Neuronal stem cell (in vitro differentiated cells): ENCODE measurements at regions not wholly inside any gene's neighbourhood (a gene's known extent, or its start where the extent isn't known, plus 50 kb on each side); places are given as distances from the start of the nearest gene placed in this dataset. TPM values are rescaled to one million over a fixed set of nuclear protein-coding genes. Genes with fewer than 3 reads are reported as not detected.

Experiments
- DNase-seq: peaks from one replicate; pipeline ENCODE4 v3.0.0-alpha.2; 2013; ENCODE audit warnings: low spot score
- H2AFZ ChIP-seq: one replicate; pipeline ENCODE4 v1.6.1; 2013; ENCODE audit warnings: mild to moderate bottlenecking, low read length, inconsistent platforms
- H2AK5ac ChIP-seq: 2 replicates; pipeline ENCODE4 v1.6.1; 2013; ENCODE audit warnings: low read depth, mild to moderate bottlenecking, inconsistent platforms, low read length, moderate library complexity, mixed read lengths
- H2BK120ac ChIP-seq: 2 replicates; pipeline ENCODE4 v1.6.1; 2013; ENCODE audit warnings: low read depth, mild to moderate bottlenecking, inconsistent platforms, low read length, moderate library complexity, mixed read lengths
- H2BK12ac ChIP-seq: one replicate; pipeline ENCODE4 v1.6.1; 2013; ENCODE audit warnings: low read length, inconsistent platforms
- H2BK15ac ChIP-seq: 2 replicates; pipeline ENCODE4 v1.6.1; 2013; ENCODE audit warnings: mild to moderate bottlenecking, low read length, inconsistent platforms, mixed read lengths
- H2BK5ac ChIP-seq: one replicate; pipeline ENCODE4 v1.6.1; 2013; ENCODE audit warnings: inconsistent platforms, mild to moderate bottlenecking, low read length, moderate library complexity
- H3K14ac ChIP-seq: one replicate; pipeline ENCODE4 v1.6.1; 2013; ENCODE audit warnings: low read length, inconsistent platforms
- H3K18ac ChIP-seq: 2 replicates; pipeline ENCODE4 v1.6.1; 2013; ENCODE audit warnings: low read length, inconsistent platforms
- H3K23ac ChIP-seq: 2 replicates; pipeline ENCODE4 v1.6.1; 2013; ENCODE audit warnings: low read depth, mild to moderate bottlenecking, mixed read lengths, low read length, inconsistent platforms; ENCODE audit not compliant: poor library complexity
- H3K27ac ChIP-seq: replicated peaks from 3 replicates; pipeline ENCODE4 v1.5.1; 2013; ENCODE audit warnings: low read length, inconsistent platforms
- H3K27me3 ChIP-seq, 3 experiments: 2 replicates each; pipeline ENCODE4 v1.6.1; 2013; ENCODE audit warnings: low read length in 3 of 3, mild to moderate bottlenecking in 2 of 3, inconsistent platforms in 1 of 3, low read depth in 1 of 3, mixed read lengths in 1 of 3, moderate library complexity in 1 of 3; ENCODE audit not compliant: control insufficient read depth in 3 of 3, insufficient read depth in 3 of 3
- H3K36me3 ChIP-seq, 2 donors: replicated peaks in 1 of 2; 2 replicates each; pipeline ENCODE4 v1.6.1; 2013; ENCODE audit warnings: low read length in 2 of 2; ENCODE audit not compliant: control insufficient read depth in 2 of 2, insufficient read depth in 2 of 2
- H3K4ac ChIP-seq: 2 replicates; pipeline ENCODE4 v1.6.1; 2013; ENCODE audit warnings: inconsistent platforms, mild to moderate bottlenecking, low read length, moderate library complexity
- H3K4me1 ChIP-seq, 2 donors: 1 replicate in 1 of 2; 2 replicates in 1 of 2; pipeline ENCODE4 v1.6.1; 2013; ENCODE audit warnings: low read length in 2 of 2, low read depth in 1 of 2; ENCODE audit not compliant: control insufficient read depth in 2 of 2, insufficient read depth in 1 of 2
- H3K4me2 ChIP-seq: one replicate; pipeline ENCODE4 v1.6.1; 2013; ENCODE audit warnings: mild to moderate bottlenecking, low read length, inconsistent platforms; ENCODE audit not compliant: insufficient read depth, poor library complexity, severe bottlenecking
- H3K4me3 ChIP-seq, 2 donors: 2 replicates each; pipeline ENCODE4 v1.5.1; 2013; ENCODE audit warnings: low read length in 2 of 2, mild to moderate bottlenecking in 2 of 2, inconsistent platforms in 1 of 2, moderate library complexity in 1 of 2
- H3K79me1 ChIP-seq: one replicate; pipeline ENCODE4 v1.6.1; 2013; ENCODE audit warnings: low read depth, mild to moderate bottlenecking, inconsistent platforms, low read length, moderate library complexity
- H3K9ac ChIP-seq: one replicate; pipeline ENCODE4 v1.6.1; 2013; ENCODE audit warnings: mild to moderate bottlenecking, low read depth, low read length, inconsistent platforms; ENCODE audit not compliant: poor library complexity
- H3K9me3 ChIP-seq, 2 donors: replicated peaks in 1 of 2; 2 replicates each; pipeline versions ENCODE3 to v1.6.1; 2013; ENCODE audit warnings: low read length in 2 of 2, mild to moderate bottlenecking in 2 of 2, inconsistent platforms in 1 of 2, low read depth in 1 of 2, mixed read lengths in 1 of 2, moderate library complexity in 1 of 2; ENCODE audit not compliant: control insufficient read depth in 2 of 2, insufficient read depth in 1 of 2
- H4K8ac ChIP-seq: one replicate; pipeline ENCODE4 v1.6.1; 2013; ENCODE audit warnings: low read depth, mild to moderate bottlenecking, inconsistent platforms, low read length, moderate library complexity
- H4K91ac ChIP-seq: one replicate; pipeline ENCODE4 v1.6.1; 2013; ENCODE audit warnings: low read length, low read depth, mild to moderate bottlenecking, inconsistent platforms; ENCODE audit not compliant: poor library complexity
- WGBS, 2 donors: extraction: QIAGEN DNeasy Blood & Tissue Kit; methylation state at CpG; one replicate each; pipeline ENCODE4 v1.1.7; 2013; ENCODE audit warnings: missing lambda C conversion rate in 2 of 2, mixed read lengths in 1 of 2; ENCODE audit not compliant: insufficient read length in 2 of 2, insufficient replicate concordance in 1 of 2; ENCODE audit errors: extremely low coverage in 2 of 2; 5-methylcytosine and 5-hydroxymethylcytosine counted together
- small RNA-seq: library from polyadenylated mRNA; stranded (forward); fragments of <200 nt; extraction: miRNeasy Mini kit (QIAGEN cat#:217004); gene quantifications from one replicate; pipeline ENCODE3, GENCODE V24; 2013; ENCODE audit not compliant: insufficient read depth

DNA sequence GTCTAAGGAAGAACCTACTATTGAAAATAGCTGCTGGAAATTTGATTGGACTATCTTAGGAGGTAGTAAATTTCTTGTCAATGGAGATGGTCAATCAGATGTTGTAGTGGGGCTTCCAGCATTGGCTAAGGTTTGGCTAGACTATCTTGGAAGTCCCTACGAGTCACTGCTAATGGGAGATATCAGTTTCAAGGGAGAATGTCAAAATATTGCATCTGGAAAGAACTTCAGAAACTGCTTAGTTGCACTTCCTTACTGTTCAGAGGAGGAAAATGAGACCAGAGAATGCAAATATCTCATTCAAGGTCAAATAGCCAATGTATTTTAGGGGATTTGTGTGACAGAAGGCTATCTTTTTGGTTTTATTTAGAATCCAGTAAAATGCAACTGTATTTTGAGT, 53.5 kb upstream of the CCN2 start:
- Histone ChIP-seq H3K4me2 (no peak overlapping the region), H3K36me3 (no peaks in the 10 kb centered on the region), H2AFZ (no peak overlapping the region), H3K14ac (no peak overlapping the region), H2BK5ac (no peak overlapping the region), H3K27me3 (no peaks in the 10 kb centered on the region), H3K4ac (no peak overlapping the region), H3K4me3 (no peak overlapping the region), H2BK12ac (no peak overlapping the region), H2AK5ac (no peak overlapping the region), H4K8ac (no peak overlapping the region), H3K79me1 (no peaks in the 10 kb centered on the region), H3K9ac (no peak overlapping the region), H3K23ac (no peak overlapping the region), H2BK120ac (no peak overlapping the region), H3K4me1 (no peaks in the 10 kb centered on the region), H4K91ac (no peak overlapping the region), H3K18ac (no peak overlapping the region), H3K9me3 (peaks cover 5 to 14% of the 10 kb centered on the region in 2 donors), H3K27ac (no peak overlapping the region), H2BK15ac (no peak overlapping the region)
- DNase-seq: no peak
- WGBS, 2 donors: no CpG with 5 or more reads among the region's 1 CpG

DNA sequence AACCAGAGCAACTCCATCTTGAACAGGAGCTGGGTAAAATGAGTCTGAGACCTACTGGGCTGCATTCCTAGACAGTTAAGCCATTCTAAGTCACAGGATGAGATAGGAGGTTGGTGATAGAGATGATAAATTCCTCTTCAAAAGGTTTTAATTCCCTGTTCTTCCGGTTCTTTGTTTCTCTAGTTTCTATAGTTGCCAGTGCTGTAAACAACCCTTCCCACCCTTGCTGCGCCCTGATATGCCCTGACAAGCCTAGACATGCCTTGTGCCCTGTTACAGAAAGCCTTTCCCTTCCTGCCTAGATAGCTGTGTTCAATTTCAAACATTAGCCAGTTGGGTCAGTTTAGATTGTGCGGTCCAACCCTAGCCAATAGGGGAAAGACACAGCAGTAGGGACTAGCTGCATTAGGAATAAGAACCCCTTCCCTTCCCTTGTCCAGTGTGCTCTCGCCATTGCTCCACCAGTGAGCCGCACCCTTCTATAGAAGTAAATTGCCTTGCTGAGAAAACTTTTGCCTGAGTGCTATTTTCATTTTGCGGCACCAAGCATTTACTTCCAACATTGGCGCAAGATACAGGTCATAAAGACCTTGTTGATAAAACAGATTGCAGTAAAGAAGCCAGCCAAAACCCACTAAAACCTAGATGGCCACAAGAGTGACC, 52.5 kb upstream of the CCN2 start:
- H2AK5ac ChIP-seq: no peak overlapping the region
- DNase-seq: no peak
- no peak overlapping the region for H3K18ac ChIP-seq
- H4K91ac ChIP-seq: no peak overlapping the region
- H2AFZ ChIP-seq: no peak overlapping the region
- no peak overlapping the region for H3K27ac ChIP-seq
- no peak overlapping the region for H3K23ac ChIP-seq
- no peak overlapping the region for H3K9ac ChIP-seq
- WGBS, 2 donors: no CpG with 5 or more reads among the region's 7 CpGs
- H3K9me3 ChIP-seq: peaks cover 5 to 14% of the 10 kb centered on the region in 2 donors
- H2BK12ac ChIP-seq: no peak overlapping the region
- H3K36me3 ChIP-seq: no peaks in the 10 kb centered on the region
- H2BK15ac ChIP-seq: no peak overlapping the region
- H3K4me3 ChIP-seq: no peak overlapping the region
- no peak overlapping the region for H2BK5ac ChIP-seq
- no peaks in the 10 kb centered on the region for H3K27me3 ChIP-seq
- no peaks in the 10 kb centered on the region for H3K79me1 ChIP-seq
- no peak overlapping the region for H3K4me2 ChIP-seq
- no peaks in the 10 kb centered on the region for H3K4me1 ChIP-seq
- H4K8ac ChIP-seq: no peak overlapping the region
- H3K14ac ChIP-seq: no peak overlapping the region
- H3K4ac ChIP-seq: no peak overlapping the region
- no peak overlapping the region for H2BK120ac ChIP-seq

Small RNAs in the stretch of these regions (small RNA-seq; reads per million reads assigned to genes)
- gene MIR548AJ1: not detected
